ENCODE measurements at regions not wholly inside any gene's neighbourhood (a gene's known extent, or its start where the extent isn't known, plus 50 kb on each side); places are given as distances from the start of the nearest gene placed in this dataset.

DNA sequence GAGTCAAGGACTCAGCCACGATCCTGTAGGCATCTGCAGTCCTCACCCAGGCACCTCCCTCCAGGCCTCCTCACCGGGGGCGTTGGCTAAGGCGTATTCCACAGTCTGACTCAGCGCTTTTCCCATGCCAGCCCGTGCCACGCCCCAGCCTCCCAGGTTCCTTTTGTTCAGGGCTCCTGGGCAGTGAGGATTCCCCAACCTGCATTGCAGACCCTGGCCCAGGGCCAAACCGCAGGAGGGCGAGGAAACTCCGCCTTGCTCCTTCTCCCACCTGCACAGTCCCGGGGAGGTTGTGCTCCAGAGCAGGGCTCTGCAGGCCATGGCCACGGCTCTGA lies 202.8 kb upstream of the CST7 start:
- TF ChIP-seq YY1 (IDR thresholded peaks at IDR 0.05; ENCODE audit: insufficient read depth, insufficient read length) (no peak), SUZ12 (IDR thresholded peaks at IDR 0.05; ENCODE audit: extremely low read depth, insufficient read depth, insufficient read length) (no peak)

Data from NT2/D1 (cell line).